ENCODE measurements at regions not wholly inside any gene's neighbourhood (a gene's known extent, or its start where the extent isn't known, plus 50 kb on each side); places are given as distances from the start of the nearest gene placed in this dataset.

DNA sequence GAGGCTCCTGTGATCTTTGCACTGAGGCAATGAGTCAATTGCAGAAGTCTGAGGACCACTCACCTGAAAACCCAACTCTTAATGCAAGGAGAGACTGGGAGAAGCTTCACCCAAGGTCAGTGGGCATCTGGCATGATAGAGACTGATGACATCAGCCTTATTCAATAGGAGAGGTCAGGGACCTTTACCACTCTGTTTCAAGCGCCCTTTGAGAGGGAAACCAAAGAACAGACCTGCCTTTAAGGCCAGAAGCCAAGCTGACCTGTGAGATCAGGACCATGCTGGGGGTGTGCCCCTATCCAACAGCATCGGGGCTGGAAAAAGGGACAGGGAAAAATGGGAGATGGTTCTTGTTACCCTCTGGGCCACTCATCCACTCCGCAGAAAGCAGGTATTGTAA is 83.3 kb upstream of the FOXN3 start:
- TF ChIP-seq, protein P1, sequence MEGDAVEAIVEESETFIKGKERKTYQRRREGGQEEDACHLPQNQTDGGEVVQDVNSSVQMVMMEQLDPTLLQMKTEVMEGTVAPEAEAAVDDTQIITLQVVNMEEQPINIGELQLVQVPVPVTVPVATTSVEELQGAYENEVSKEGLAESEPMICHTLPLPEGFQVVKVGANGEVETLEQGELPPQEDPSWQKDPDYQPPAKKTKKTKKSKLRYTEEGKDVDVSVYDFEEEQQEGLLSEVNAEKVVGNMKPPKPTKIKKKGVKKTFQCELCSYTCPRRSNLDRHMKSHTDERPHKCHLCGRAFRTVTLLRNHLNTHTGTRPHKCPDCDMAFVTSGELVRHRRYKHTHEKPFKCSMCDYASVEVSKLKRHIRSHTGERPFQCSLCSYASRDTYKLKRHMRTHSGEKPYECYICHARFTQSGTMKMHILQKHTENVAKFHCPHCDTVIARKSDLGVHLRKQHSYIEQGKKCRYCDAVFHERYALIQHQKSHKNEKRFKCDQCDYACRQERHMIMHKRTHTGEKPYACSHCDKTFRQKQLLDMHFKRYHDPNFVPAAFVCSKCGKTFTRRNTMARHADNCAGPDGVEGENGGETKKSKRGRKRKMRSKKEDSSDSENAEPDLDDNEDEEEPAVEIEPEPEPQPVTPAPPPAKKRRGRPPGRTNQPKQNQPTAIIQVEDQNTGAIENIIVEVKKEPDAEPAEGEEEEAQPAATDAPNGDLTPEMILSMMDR (IDR thresholded peaks at IDR 0.05): no peak
- no peak for ATAC-seq

DNA sequence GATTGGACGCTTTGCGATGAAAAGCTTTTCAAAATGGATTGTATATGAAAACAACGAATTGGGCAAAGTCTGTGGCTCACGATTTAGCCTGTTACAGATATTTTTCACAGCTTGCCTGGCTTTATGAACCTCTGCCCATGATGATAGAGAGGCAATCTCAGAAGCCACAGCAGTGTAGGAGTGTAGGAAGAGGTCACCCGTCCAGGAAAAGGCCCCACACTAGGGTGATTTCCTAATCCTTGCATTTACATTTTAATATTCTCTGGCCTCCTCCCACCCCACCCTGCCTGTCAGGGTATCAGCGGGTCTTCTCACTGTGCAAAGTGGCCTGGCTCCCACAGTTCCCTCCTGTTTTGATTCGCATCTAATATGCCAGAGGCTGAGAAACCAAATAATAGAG is 81.8 kb upstream of the FOXN3 start:
- ATAC-seq: no peak

More for the DNA sequence above, 83.3 kb upstream of the FOXN3 start:
- intact Hi-C loops (cut with DNase I): no loop called here
- no peak for DNase-seq
- Histone ChIP-seq H3K9me3 (no peaks in the 10 kb centered on the region), H3K27me3 (ENCODE audit: low read depth) (no peaks in the 10 kb centered on the region), H3K4me1 (peaks cover 11% of the 10 kb centered on the region), H3K27ac (no peak overlapping the region), H3K36me3 (no peaks in the 10 kb centered on the region), H3K4me3 (no peak overlapping the region)

DNA sequence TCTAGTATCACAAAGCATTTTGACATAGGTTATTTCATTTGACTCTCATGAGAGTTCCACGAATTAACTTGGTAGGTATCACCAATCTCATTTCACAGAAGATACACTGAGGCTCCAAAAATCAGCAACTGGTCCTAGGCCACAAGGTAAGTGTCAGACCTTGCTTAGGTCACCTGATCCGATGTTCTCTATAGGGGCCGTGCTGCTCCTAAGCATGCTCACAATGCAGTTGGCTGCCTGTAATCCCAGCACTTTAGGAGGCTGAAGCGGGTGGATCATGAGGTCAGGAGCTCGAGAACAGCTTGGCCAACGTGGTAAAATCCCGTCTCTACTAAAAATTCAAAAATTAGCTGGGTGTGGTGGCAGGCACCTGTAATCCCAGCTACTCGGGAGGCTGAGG is 78.7 kb upstream of the FOXN3 start:
- no peaks in the 10 kb centered on the region for H3K9me3 ChIP-seq
- TF ChIP-seq, protein P1 (IDR thresholded peaks at IDR 0.05): no peak
- H3K27me3 ChIP-seq (ENCODE audit: low read depth): no peaks in the 10 kb centered on the region
- intact Hi-C loops (cut with DNase I): no loop called here
- ATAC-seq (no peak), DNase-seq (no peak)
- no peak overlapping the region for H3K4me3 ChIP-seq
- H3K27ac ChIP-seq: no peak overlapping the region
- no peaks in the 10 kb centered on the region for H3K36me3 ChIP-seq
- no peaks in the 10 kb centered on the region for H3K4me1 ChIP-seq

More for the DNA sequence above, 81.8 kb upstream of the FOXN3 start:
- Histone ChIP-seq H3K27ac (no peak overlapping the region), H3K4me3 (no peak overlapping the region), H3K4me1 (peaks cover 5% of the 10 kb centered on the region), H3K9me3 (no peaks in the 10 kb centered on the region), H3K36me3 (no peaks in the 10 kb centered on the region), H3K27me3 (ENCODE audit: low read depth) (no peaks in the 10 kb centered on the region)
- intact Hi-C loops (cut with DNase I): no loop called here
- TF ChIP-seq, protein P1 (IDR thresholded peaks at IDR 0.05): no peak
- no peak for DNase-seq

DNA sequence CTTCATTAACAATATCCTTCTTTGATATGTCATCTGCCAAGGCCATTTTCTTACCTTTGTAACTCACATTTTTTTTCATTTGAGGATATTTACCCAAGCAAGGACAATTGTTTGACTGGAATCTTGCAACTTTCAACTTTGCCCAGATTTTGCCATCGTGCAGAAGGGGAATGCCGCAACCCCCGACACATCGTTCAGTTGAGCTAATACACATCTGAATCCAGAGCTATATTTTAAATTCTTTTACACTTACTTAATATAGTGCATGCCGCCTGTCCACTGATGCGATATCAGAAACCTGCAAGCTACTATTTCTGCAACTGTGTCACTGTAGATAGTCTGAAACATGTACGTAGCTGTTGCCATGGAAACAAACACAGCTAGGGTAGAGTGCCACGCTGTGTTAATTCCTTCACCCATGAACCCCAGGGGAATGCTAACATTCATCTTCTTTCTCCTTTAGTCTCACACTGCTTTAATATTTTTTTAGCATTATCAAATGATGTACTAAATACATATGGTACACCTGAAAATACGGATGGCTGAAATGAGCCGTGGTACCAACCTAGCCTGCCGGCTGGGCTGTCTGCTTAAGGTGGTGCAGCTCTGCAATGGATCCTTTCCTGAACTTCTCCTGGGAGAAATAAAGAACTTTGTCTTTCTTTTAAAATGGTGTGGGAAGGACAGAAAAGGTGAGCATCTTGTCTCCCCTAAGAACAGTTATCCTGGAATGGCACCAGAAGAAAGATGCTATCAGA is 77.0 kb upstream of the FOXN3 start:
- TF ChIP-seq, protein P1 (IDR thresholded peaks at IDR 0.05): no peak
- DNase-seq: no peak
- no peaks in the 10 kb centered on the region for H3K36me3 ChIP-seq
- H3K4me1 ChIP-seq: no peaks in the 10 kb centered on the region
- intact Hi-C loops (cut with DNase I): no loop called here
- H3K27ac ChIP-seq: no peak overlapping the region
- no peak for ATAC-seq
- no peaks in the 10 kb centered on the region for H3K9me3 ChIP-seq
- H3K27me3 ChIP-seq (ENCODE audit: low read depth): no peaks in the 10 kb centered on the region
- H3K4me3 ChIP-seq: no peak overlapping the region

DNA sequence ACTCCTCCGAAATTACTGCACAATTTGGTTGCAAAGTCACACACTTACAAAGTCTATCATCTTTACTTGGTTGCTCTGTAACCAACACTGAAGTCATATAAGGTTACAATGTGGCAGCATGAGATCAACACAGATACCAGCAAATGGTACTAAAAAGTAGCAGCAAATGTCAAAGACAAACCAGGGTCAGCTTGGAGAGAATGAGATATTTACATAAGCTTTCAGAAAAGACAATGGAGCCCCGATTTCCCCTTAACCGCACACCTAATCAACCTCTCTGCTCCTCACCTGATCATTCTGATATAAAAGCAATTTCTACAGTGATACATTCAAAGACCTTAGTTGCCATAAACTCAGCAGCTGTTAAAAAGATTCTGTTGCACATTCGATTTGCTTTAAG is 76.4 kb upstream of the FOXN3 start:
- DNase-seq (no peak), ATAC-seq (no peak)
- no peak overlapping the region for H3K4me3 ChIP-seq
- intact Hi-C loops (cut with DNase I): no loop called here
- H3K4me1 ChIP-seq: no peaks in the 10 kb centered on the region
- H3K27me3 ChIP-seq (ENCODE audit: low read depth): no peaks in the 10 kb centered on the region
- TF ChIP-seq, protein P1 (IDR thresholded peaks at IDR 0.05): no peak
- no peak overlapping the region for H3K27ac ChIP-seq
- no peaks in the 10 kb centered on the region for H3K9me3 ChIP-seq
- no peaks in the 10 kb centered on the region for H3K36me3 ChIP-seq

Measured in lower lobe of right lung (tissue), 2 donors.